LNCaP clone FGC (cell line): ENCODE measurements at regions not wholly inside any gene's neighbourhood (a gene's known extent, or its start where the extent isn't known, plus 50 kb on each side); places are given as distances from the start of the nearest gene placed in this dataset.

Experiments used
- DNase-seq: peaks from one replicate; pipeline ENCODE4 v3.0.0-alpha.2; 2011; ENCODE audit warnings: low read depth
- H3K4me3 ChIP-seq: 2 replicates; pipeline ENCODE4 v1.5.1; 2011; ENCODE audit warnings: mild to moderate bottlenecking, low read depth, low read length, control low read depth
- CTCF ChIP-seq: IDR thresholded peaks from 2 replicates; pipeline ENCODE4 v1.5.1; 2012; ENCODE audit warnings: mild to moderate bottlenecking; ENCODE audit not compliant: control insufficient read depth, insufficient read depth; ENCODE audit errors: extremely low read depth

- TF ChIP-seq CTCF: peak; percentile 87
- DNase-seq: peak; percentile 52
These were observed 126.8 kb downstream of the ALDH8A1 start for GRCh38 chr6:134822920-134823709.

GRCh38 chr6:134821928-134822864 lies 127.7 kb downstream of the ALDH8A1 start:
- DNase-seq: no peak
- TF ChIP-seq CTCF: no peak
- H3K4me3 ChIP-seq: no peak overlapping the region

More at GRCh38 chr6:134822920-134823709, 126.8 kb downstream of the ALDH8A1 start:
- no peak overlapping the region for H3K4me3 ChIP-seq

- no peak for DNase-seq
- no peak overlapping the region for H3K4me3 ChIP-seq
- TF ChIP-seq CTCF: no peak
These were observed 128.5 kb downstream of the ALDH8A1 start for GRCh38 chr6:134821397-134821796.

GRCh38 chr6:134819863-134820800 lies 129.8 kb downstream of the ALDH8A1 start:
- no peak overlapping the region for H3K4me3 ChIP-seq
- no peak for DNase-seq
- TF ChIP-seq CTCF: no peak

GRCh38 chr6:134819236-134819635 lies 130.7 kb downstream of the ALDH8A1 start:
- no peak for DNase-seq
- TF ChIP-seq CTCF: no peak

GRCh38 chr6:134817448-134817847 lies 132.5 kb downstream of the ALDH8A1 start:
- no peak for TF ChIP-seq CTCF
- no peak for DNase-seq
- no peak overlapping the region for H3K4me3 ChIP-seq

More at GRCh38 chr6:134819236-134819635, 130.7 kb downstream of the ALDH8A1 start:
- H3K4me3 ChIP-seq: no peak overlapping the region
